ENCODE measurements at regions not wholly inside any gene's neighbourhood (a gene's known extent, or its start where the extent isn't known, plus 50 kb on each side); places are given as distances from the start of the nearest gene placed in this dataset.

DNA sequence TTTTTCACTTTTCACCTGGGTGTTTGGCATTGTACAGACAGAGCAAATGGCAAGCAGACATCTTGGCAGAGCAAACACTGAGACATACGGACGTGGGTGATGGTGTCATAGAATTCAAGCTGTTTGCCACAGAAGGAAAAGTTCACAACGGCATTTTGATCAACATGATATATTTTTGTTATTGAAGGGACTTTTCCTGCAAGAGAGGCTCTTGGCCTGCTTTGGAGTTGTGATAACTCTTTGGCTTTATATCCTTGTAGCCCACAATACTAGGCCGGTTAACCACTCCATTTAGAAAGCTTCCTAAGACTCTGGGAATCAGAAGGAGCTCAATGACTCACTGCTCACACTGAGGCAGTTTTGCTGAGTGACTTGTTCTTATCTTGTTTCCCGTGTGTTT lies 1038.3 kb downstream of the TLE1 start:
- no peak for TF ChIP-seq EZH2phosphoT487 (conservative IDR thresholded peaks at IDR 0.05; ENCODE audit: low read length)
- TF ChIP-seq, protein P1, sequence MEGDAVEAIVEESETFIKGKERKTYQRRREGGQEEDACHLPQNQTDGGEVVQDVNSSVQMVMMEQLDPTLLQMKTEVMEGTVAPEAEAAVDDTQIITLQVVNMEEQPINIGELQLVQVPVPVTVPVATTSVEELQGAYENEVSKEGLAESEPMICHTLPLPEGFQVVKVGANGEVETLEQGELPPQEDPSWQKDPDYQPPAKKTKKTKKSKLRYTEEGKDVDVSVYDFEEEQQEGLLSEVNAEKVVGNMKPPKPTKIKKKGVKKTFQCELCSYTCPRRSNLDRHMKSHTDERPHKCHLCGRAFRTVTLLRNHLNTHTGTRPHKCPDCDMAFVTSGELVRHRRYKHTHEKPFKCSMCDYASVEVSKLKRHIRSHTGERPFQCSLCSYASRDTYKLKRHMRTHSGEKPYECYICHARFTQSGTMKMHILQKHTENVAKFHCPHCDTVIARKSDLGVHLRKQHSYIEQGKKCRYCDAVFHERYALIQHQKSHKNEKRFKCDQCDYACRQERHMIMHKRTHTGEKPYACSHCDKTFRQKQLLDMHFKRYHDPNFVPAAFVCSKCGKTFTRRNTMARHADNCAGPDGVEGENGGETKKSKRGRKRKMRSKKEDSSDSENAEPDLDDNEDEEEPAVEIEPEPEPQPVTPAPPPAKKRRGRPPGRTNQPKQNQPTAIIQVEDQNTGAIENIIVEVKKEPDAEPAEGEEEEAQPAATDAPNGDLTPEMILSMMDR (IDR thresholded peaks at IDR 0.05; ENCODE audit: insufficient read depth, low read length, poor library complexity, severe bottlenecking): no peak
- Histone ChIP-seq H3K36me3 (ENCODE audit: low read length) (no peaks in the 10 kb centered on the region), H3K27me3 (ENCODE audit: low read length) (no peaks in the 10 kb centered on the region), H3K9me3 (ENCODE audit: insufficient read depth, low read length) (no peaks in the 10 kb centered on the region), H3F3A (ENCODE audit: insufficient read depth) (no peaks in the 10 kb centered on the region), H3K9ac (ENCODE audit: low read length) (no peak overlapping the region), H4K20me1 (ENCODE audit: low read depth, low read length) (no peaks in the 10 kb centered on the region), H2AFZ (ENCODE audit: low read depth, low read length, severe bottlenecking) (no peak overlapping the region), H3K27ac (ENCODE audit: low read depth, low read length) (no peak overlapping the region), H3K9me2 (replicated peaks; ENCODE audit: insufficient read depth, low read length) (no peaks in the 10 kb centered on the region), H3K4me3 (ENCODE audit: insufficient read depth, low read length, poor library complexity, severe bottlenecking) (no peak overlapping the region), H3K4me2 (ENCODE audit: low read depth, low read length, poor library complexity, severe bottlenecking) (no peak overlapping the region), H3K79me2 (ENCODE audit: insufficient read depth, low read length) (no peaks in the 10 kb centered on the region)

- Histone ChIP-seq H3K36me3 (ENCODE audit: low read length) (no peaks in the 10 kb centered on the region), H2AFZ (ENCODE audit: low read depth, low read length, severe bottlenecking) (no peak overlapping the region), H3K79me2 (ENCODE audit: insufficient read depth, low read length) (no peaks in the 10 kb centered on the region), H4K20me1 (ENCODE audit: low read depth, low read length) (no peaks in the 10 kb centered on the region), H3K27ac (ENCODE audit: low read depth, low read length) (no peak overlapping the region), H3K4me3 (ENCODE audit: insufficient read depth, low read length, poor library complexity, severe bottlenecking) (no peak overlapping the region), H3K9me3 (ENCODE audit: insufficient read depth, low read length) (no peaks in the 10 kb centered on the region), H3K4me2 (ENCODE audit: low read depth, low read length, poor library complexity, severe bottlenecking) (no peak overlapping the region), H3K27me3 (ENCODE audit: low read length) (no peaks in the 10 kb centered on the region), H3K9me2 (replicated peaks; ENCODE audit: insufficient read depth, low read length) (no peaks in the 10 kb centered on the region), H3F3A (ENCODE audit: insufficient read depth) (no peaks in the 10 kb centered on the region), H3K9ac (ENCODE audit: low read length) (no peak overlapping the region)
- TF ChIP-seq, protein P1 (IDR thresholded peaks at IDR 0.05; ENCODE audit: insufficient read depth, low read length, poor library complexity, severe bottlenecking): no peak
- no peak for TF ChIP-seq EZH2phosphoT487 (conservative IDR thresholded peaks at IDR 0.05; ENCODE audit: low read length)
Observed at GRCh38 chr9:80649496-80649895, 1039.9 kb downstream of the TLE1 start.

DNA sequence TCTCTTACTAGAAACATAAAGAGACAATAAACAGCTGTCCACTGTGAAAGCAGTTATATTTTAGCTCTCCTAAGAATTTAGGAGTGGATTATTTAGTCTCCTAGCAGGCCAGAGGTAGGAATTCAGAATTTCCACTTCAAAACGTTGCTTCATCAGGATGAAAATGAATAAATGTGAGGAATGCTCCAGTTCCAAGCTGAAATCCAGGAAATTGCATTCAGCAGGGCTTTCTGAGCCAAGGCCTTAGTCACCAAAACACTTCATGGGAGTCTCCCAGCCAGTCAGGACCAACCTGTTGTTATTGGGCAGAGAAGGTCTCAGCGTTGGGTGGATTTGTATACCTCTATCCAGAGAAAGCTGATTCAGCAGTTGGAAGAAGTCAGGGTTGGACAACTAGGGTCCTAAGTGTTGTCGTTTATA lies 1040.3 kb downstream of the TLE1 start:
- no peaks in the 10 kb centered on the region for H3K9me3 ChIP-seq (ENCODE audit: insufficient read depth, low read length)
- H4K20me1 ChIP-seq (ENCODE audit: low read depth, low read length): no peaks in the 10 kb centered on the region
- TF ChIP-seq EZH2phosphoT487 (conservative IDR thresholded peaks at IDR 0.05; ENCODE audit: low read length): no peak
- TF ChIP-seq, protein P1 (IDR thresholded peaks at IDR 0.05; ENCODE audit: insufficient read depth, low read length, poor library complexity, severe bottlenecking): no peak
- no peaks in the 10 kb centered on the region for H3K36me3 ChIP-seq (ENCODE audit: low read length)
- H3K4me2 ChIP-seq (ENCODE audit: low read depth, low read length, poor library complexity, severe bottlenecking): no peak overlapping the region
- no peak overlapping the region for H3K27ac ChIP-seq (ENCODE audit: low read depth, low read length)
- no peaks in the 10 kb centered on the region for H3K9me2 ChIP-seq (replicated peaks; ENCODE audit: insufficient read depth, low read length)
- H3K4me3 ChIP-seq (ENCODE audit: insufficient read depth, low read length, poor library complexity, severe bottlenecking): no peak overlapping the region
- no peaks in the 10 kb centered on the region for H3K79me2 ChIP-seq (ENCODE audit: insufficient read depth, low read length)
- H2AFZ ChIP-seq (ENCODE audit: low read depth, low read length, severe bottlenecking): no peak overlapping the region
- H3K27me3 ChIP-seq (ENCODE audit: low read length): no peaks in the 10 kb centered on the region
- no peaks in the 10 kb centered on the region for H3F3A ChIP-seq (ENCODE audit: insufficient read depth)
- H3K9ac ChIP-seq (ENCODE audit: low read length): no peak overlapping the region
